ENCODE measurements at regions not wholly inside any gene's neighbourhood (a gene's known extent, or its start where the extent isn't known, plus 50 kb on each side); places are given as distances from the start of the nearest gene placed in this dataset.
"Not testable (repeated sequence)": the region's sequence is repeated elsewhere in the genome, so short reads cannot be mapped to it uniquely, and the experiment has no call there.

DNA sequence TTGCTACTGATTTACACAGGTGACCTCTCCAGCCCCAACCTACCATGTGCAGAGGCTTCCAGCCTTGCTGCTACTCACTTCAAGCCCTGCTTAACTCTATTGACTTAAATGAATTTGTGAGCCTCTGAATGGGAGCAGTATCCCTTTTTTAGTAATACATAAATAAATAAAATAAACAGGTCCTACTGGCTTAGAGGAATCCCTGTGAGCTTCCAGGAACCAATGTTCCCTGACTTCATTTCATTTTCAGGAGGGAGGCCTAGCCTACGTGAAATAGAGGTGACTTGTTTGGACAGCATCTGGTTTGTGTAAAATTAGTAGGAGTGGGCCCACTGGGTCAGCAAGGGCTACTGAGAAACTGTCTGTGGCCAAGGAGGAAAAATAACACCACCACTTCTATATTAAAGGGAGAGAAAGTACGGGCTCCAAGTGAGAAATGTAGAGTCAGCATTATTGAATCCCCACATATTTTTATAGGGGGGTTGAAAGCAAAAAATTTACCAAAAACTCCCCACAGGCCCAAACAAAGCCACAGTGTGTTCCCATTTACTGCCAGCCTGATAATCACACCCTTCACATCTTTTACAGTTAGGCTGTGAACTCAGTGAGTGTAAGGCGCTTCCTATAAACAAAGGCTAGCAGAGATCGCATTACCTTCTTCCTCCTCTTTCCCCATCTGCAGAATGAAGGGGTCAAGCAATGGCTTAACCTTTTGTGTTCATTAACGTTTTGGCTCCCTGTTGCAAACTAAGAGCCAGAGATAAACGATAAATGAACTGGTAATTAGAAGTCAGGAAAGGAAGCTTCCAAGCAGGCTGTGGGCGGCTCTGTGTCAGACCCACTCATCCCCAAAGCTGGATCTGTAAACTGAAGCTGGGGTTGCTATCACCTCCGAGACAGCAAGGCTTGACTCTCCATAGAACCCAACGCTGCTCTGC, 138.8 kb upstream of the LIFR start (continued):
- TF ChIP-seq, protein P1, sequence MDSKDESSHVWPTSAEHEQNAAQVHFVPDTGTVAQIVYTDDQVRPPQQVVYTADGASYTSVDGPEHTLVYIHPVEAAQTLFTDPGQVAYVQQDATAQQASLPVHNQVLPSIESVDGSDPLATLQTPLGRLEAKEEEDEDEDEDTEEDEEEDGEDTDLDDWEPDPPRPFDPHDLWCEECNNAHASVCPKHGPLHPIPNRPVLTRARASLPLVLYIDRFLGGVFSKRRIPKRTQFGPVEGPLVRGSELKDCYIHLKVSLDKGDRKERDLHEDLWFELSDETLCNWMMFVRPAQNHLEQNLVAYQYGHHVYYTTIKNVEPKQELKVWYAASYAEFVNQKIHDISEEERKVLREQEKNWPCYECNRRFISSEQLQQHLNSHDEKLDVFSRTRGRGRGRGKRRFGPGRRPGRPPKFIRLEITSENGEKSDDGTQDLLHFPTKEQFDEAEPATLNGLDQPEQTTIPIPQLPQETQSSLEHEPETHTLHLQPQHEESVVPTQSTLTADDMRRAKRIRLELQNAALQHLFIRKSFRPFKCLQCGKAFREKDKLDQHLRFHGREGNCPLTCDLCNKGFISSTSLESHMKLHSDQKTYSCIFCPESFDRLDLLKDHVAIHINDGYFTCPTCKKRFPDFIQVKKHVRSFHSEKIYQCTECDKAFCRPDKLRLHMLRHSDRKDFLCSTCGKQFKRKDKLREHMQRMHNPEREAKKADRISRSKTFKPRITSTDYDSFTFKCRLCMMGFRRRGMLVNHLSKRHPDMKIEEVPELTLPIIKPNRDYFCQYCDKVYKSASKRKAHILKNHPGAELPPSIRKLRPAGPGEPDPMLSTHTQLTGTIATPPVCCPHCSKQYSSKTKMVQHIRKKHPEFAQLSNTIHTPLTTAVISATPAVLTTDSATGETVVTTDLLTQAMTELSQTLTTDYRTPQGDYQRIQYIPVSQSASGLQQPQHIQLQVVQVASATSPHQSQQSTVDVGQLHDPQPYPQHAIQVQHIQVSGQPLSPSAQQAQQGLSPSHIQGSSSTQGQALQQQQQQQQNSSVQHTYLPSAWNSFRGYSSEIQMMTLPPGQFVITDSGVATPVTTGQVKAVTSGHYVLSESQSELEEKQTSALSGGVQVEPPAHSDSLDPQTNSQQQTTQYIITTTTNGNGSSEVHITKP (tag by site-specific recombination; IDR thresholded peaks at IDR 0.05): 0 out of 2 replicates have a peak, but pooled peaks have one; percentile 16
- TF ChIP-seq ZNF600 (tag by site-specific recombination; IDR thresholded peaks at IDR 0.05): peak; percentile 68
- TF ChIP-seq, protein P2, sequence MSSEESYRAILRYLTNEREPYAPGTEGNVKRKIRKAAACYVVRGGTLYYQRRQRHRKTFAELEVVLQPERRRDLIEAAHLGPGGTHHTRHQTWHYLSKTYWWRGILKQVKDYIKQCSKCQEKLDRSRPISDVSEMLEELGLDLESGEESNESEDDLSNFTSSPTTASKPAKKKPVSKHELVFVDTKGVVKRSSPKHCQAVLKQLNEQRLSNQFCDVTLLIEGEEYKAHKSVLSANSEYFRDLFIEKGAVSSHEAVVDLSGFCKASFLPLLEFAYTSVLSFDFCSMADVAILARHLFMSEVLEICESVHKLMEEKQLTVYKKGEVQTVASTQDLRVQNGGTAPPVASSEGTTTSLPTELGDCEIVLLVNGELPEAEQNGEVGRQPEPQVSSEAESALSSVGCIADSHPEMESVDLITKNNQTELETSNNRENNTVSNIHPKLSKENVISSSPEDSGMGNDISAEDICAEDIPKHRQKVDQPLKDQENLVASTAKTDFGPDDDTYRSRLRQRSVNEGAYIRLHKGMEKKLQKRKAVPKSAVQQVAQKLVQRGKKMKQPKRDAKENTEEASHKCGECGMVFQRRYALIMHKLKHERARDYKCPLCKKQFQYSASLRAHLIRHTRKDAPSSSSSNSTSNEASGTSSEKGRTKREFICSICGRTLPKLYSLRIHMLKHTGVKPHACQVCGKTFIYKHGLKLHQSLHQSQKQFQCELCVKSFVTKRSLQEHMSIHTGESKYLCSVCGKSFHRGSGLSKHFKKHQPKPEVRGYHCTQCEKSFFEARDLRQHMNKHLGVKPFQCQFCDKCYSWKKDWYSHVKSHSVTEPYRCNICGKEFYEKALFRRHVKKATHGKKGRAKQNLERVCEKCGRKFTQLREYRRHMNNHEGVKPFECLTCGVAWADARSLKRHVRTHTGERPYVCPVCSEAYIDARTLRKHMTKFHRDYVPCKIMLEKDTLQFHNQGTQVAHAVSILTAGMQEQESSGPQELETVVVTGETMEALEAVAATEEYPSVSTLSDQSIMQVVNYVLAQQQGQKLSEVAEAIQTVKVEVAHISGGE (tag by site-specific recombination; conservative IDR thresholded peaks at IDR 0.05; ENCODE audit: low read depth): 0 out of 2 replicates have a peak, but pooled peaks have one; percentile 20
- 0 out of 2 replicates have a peak, but pooled peaks have one; percentile 38 for TF ChIP-seq ZNF501 (tag by site-specific recombination; IDR thresholded peaks at IDR 0.05)
- TF ChIP-seq KLF7 (tag by site-specific recombination; IDR thresholded peaks at IDR 0.05; ENCODE audit: borderline replicate concordance): peak; percentile 46; the same call in 1 of the 2 replicates
- TF ChIP-seq ZSCAN16 (tag by site-specific recombination; IDR thresholded peaks at IDR 0.05): no peak

DNA sequence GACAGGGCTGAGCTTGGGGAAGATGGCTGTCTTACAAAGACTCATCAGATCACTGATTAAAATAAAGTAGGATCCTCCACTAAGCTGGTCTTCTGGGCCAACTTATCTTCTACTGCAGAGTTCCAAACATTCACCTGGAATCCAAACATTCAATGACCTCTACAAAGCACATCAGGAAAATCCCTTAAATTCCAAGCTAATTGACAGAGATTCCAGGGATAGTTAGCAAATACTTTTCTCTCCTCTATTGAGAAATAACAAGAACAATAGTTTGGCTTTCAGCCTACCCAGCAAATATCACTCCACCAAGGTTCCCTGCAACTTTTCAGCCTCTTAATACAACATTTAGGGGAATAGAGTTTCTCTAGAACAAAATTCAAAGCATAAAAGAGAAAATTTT, 140.6 kb upstream of the LIFR start:
- CTCF ChIA-PET: interaction anchor here (0.7 to 2.0 kb wide), 6 partner anchors 9 to 381 kb away, joined by 3 to 7 read pairs (median 4); no protein-coding TSS in a partner anchor
- H3K4me1 ChIP-seq (ENCODE audit: control insufficient read depth, insufficient read depth, low read length): peaks cover 21% of the 10 kb centered on the region
- H3K27ac ChIP-seq (ENCODE audit: extremely low read depth, low read depth, low read length): no peak overlapping the region
- TF ChIP-seq FEZF1 (tag by site-specific recombination; IDR thresholded peaks at IDR 0.05) (no peak), ZNF501 (tag by site-specific recombination; IDR thresholded peaks at IDR 0.05) (no peak), ZNF707 (tag by site-specific recombination; IDR thresholded peaks at IDR 0.05) (no peak), YY1 (tag by site-specific recombination; IDR thresholded peaks at IDR 0.05) (no peak)
- POLR2A ChIA-PET: interaction anchor here (0.6 kb wide), 1 partner anchor 245 kb away, joined by 5 read pairs; no protein-coding TSS in a partner anchor
- no peaks in the 10 kb centered on the region for H3K36me3 ChIP-seq (ENCODE audit: control insufficient read depth in 2 of 2, insufficient read depth in 1 of 2, low read length in 2 of 2)
- H3K9me3 ChIP-seq (ENCODE audit: control insufficient read depth, insufficient read depth, low read depth, low read length): peaks cover 2% of the 10 kb centered on the region; the same call in 1 of the 2 replicates
- no peak overlapping the region for H3K4me3 ChIP-seq (ENCODE audit: low read depth, low read length)

DNA sequence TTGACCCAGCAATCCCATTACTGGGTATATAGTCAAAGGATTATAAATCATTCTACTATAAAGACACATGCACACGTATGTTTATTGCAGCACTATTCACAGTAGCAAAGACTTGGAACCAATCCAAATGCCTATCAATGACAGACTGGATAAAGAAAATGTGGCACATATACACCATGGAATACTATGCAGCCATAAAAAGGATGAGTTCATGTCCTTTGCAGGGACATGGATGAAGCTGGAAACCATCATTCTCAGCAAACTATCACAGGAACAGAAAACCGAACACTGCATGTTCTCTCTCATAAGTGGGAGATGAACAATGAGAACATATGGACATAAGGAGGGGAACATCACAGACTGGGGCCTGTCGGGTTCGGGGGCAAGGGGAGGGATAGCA, 140.3 kb upstream of the OSMR start:
- H3K4me3 ChIP-seq (ENCODE audit: low read depth, low read length); H3K4me1 ChIP-seq (ENCODE audit: control insufficient read depth, insufficient read depth, low read length); H3K9me3 ChIP-seq (ENCODE audit: control insufficient read depth, insufficient read depth, low read depth, low read length); H3K36me3 ChIP-seq (ENCODE audit: control insufficient read depth in 2 of 2, insufficient read depth in 1 of 2, low read length in 2 of 2); POLR2A ChIA-PET; H3K27ac ChIP-seq (ENCODE audit: extremely low read depth, low read depth, low read length): not testable (repeated sequence)
- TF ChIP-seq, protein P3, sequence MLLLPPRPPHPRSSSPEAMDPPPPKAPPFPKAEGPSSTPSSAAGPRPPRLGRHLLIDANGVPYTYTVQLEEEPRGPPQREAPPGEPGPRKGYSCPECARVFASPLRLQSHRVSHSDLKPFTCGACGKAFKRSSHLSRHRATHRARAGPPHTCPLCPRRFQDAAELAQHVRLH (tag by site-specific recombination; IDR thresholded peaks at IDR 0.05): peak; percentile 51; the same call in 1 of the 2 replicates
- TF ChIP-seq ZNF146 (tag by site-specific recombination; IDR thresholded peaks at IDR 0.05): peak; percentile 92
- TF ChIP-seq, protein P4, sequence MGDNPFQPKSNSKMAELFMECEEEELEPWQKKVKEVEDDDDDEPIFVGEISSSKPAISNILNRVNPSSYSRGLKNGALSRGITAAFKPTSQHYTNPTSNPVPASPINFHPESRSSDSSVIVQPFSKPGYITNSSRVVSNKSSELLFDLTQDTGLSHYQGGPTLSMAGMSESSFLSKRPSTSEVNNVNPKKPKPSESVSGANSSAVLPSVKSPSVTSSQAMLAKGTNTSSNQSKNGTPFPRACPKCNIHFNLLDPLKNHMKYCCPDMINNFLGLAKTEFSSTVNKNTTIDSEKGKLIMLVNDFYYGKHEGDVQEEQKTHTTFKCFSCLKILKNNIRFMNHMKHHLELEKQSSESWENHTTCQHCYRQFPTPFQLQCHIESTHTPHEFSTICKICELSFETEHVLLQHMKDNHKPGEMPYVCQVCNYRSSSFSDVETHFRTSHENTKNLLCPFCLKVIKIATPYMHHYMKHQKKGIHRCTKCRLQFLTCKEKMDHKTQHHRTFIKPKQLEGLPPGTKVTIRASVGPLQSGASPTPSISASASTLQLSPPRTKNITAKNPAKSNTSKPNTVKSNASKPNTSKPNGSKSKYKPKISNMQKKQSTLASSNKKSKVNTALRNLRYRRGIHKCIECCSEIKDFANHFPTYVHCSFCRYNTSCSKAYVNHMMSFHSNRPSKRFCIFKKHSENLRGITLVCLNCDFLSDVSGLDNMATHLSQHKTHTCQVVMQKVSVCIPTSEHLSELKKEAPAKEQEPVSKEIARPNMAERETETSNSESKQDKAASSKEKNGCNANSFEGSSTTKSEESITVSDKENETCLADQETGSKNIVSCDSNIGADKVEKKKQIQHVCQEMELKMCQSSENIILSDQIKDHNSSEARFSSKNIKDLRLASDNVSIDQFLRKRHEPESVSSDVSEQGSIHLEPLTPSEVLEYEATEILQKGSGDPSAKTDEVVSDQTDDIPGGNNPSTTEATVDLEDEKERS (tag by site-specific recombination; IDR thresholded peaks at IDR 0.05): 0 out of 2 replicates have a peak, but pooled peaks have one; percentile 58
- CTCF ChIA-PET: interaction anchor here (1.4 kb wide), 1 partner anchor 264 kb away, joined by 5 read pairs; no protein-coding TSS in a partner anchor
